AG04449 (cell line): ENCODE measurements at regions not wholly inside any gene's neighbourhood (a gene's known extent, or its start where the extent isn't known, plus 50 kb on each side); places are given as distances from the start of the nearest gene placed in this dataset.

ENCODE experiments used
- CTCF ChIA-PET: fragments of 350-600 bp; formaldehyde crosslinking; extraction: SDS; loops from one replicate; lab custom pipeline; 2021; ENCODE audit warnings: antibody characterized with exemption; lab: Yijun Ruan, JAX
- POLR2A ChIA-PET: fragments of 400-600, 350-600 bp; formaldehyde crosslinking; extraction: SDS; loops from one replicate; lab custom pipeline; 2020; ENCODE audit warnings: antibody characterized with exemption, inconsistent platforms; lab: Yijun Ruan, JAX
- DNase-seq: peaks from one replicate; pipeline ENCODE4 v3.0.0-alpha.2; 2010; ENCODE audit warnings: low read depth, low spot score
- H3K4me3 ChIP-seq: 2 replicates; pipeline ENCODE4 v1.5.1; 2011; ENCODE audit warnings: low read depth, mild to moderate bottlenecking, control low read depth, low read length
- CTCF ChIP-seq: IDR thresholded peaks from one replicate; pipeline ENCODE4 v1.5.1; 2011; ENCODE audit warnings: mild to moderate bottlenecking, moderate library complexity, low read length, control low read depth, inconsistent platforms; ENCODE audit not compliant: insufficient read depth; ENCODE audit errors: missing control alignments

- no peak for DNase-seq
- TF ChIP-seq CTCF: no peak
- CTCF ChIA-PET: no interaction called here
- POLR2A ChIA-PET: no interaction called here
- H3K4me3 ChIP-seq: no peak overlapping the region
Observed at GRCh38 chr21:38982804-38983203, 177.1 kb downstream of the ETS2 start.

DNA sequence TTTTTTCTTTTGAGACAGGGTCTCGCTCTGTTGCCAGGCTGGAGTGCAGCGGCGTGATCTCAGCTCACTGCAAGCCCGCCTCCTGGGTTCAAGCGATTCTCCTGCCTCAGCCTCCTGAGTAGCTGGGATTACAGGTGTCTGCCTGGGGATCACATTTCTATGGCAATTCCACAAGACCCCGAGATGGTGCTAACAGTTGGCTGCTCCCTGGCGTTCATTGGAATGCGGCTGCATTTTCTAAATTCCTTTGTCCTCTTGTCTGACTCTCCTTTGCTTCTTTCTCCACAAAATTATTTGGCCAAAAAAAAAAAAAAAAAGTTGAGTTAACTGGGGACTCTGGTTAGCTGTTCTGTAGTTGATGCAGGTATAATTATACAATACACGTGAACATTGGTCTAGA, 176.4 kb downstream of the ETS2 start:
- no peak for TF ChIP-seq CTCF
- CTCF ChIA-PET: interaction anchor here (1.0 to 1.3 kb wide), 2 partner anchors 123 to 247 kb away, joined by 3 to 4 read pairs; no protein-coding TSS in a partner anchor
- no peak for DNase-seq
- POLR2A ChIA-PET: no interaction called here
- H3K4me3 ChIP-seq: no peak overlapping the region

DNA sequence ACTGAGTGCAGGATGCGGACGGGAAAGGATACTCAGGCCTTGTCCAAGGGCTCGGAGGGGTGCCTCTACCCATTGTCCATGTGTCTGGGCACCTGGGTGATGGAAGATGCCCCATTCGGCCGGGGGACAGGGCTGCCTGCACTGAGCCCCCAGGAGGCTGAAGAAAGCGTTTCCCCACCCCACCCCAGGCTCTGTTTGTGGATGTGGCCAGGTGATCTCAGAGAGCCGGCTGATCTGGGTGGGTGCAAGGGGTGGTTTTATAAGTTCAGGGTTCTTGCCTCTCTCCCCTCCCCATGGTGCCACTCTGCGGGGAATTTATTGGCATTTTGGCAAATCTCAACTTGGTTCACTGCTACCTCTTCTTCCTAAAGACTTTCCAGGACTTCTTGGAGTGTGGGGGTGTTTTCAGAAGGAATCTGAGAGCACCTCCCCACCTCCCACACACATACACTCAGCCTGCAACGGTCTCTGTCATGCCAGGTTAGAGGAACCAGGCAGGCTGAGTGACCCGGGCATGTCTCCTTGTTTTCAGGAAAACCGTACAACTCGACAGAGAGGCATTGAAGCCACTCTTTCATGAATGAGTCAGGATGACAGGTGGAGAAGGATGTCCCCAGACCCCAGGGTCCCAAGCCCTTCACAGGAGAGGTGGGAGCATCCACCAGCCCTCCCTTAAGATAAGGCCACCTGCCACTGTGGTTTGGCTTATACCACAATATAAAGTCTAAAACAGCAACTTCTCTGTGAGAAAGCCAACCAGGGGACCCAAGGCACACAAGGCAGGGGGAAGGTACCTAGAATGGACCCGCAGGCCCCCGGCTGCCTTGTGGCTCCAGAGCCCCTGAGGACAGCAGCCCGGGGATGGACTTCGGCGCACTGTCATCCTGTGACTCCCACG, 174.9 kb downstream of the ETS2 start:
- CTCF ChIA-PET: no interaction called here
- no peak for TF ChIP-seq CTCF
- no peak overlapping the region for H3K4me3 ChIP-seq
- no peak for DNase-seq
- POLR2A ChIA-PET: no interaction called here

DNA sequence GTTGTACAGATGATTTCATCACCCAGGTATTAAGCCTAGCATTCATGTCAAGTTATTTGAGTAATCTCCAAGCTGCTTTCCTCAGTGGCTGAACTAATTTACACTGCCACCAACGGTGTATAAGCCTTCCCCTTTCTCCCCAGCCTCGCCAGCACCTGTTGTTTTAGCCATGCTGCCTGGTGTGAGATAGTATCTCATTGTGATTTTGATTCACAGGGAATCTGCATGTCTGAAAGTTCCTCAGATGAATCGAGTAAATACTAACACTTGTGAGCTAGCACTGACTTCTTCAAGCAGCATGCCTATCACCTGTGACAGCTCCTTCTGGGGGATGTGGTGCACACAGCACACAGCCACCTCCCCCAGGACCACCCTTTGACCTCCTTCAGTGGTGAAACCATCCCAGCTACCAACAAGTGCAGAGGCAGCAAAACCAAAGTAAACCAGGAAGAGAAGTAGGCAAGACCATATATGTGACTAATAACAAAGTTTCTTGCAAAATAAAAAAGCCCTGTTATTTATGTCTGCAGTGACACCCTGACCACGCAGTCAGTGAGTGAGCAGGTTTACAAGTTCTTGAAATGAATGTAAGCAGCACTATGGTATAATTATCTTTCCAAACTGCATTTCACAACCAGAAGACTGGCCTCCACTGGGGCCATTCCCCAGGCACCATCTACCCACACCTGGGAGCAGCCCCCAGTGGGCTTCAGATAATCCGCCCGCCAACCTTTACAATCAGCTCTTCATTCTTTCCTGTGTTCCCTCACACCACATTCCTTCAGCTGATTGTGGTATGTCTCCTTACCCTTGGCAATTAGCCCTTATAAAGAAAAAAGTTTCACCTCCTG, 173.8 kb downstream of the ETS2 start:
- no peak for DNase-seq
- ChIA-PET POLR2A (interaction anchor here (0.6 kb wide), 1 partner anchor 145 kb away, joined by 3 read pairs; no protein-coding TSS in a partner anchor), CTCF (no interaction called here)
- H3K4me3 ChIP-seq: no peak overlapping the region
- TF ChIP-seq CTCF: no peak

DNA sequence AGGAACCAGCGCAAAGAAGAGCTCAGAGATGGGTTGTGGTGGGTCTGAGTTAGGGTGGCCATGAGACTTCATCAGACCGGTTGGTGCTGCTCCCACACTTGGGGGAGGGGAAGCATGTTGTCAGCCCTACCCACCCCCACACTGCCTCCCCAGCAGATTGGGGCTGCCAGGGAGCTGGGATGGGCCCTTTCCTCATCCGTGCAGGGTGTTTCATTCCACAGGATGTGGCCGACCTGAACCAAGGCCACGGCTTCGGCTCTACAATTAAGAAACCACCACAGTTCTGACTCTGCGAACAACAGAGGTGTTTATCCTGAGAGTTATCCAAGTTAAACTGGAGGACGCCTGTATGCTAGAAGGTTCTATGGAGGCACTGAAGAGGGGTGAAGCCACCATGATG, 171.2 kb downstream of the ETS2 start:
- ChIA-PET POLR2A (no interaction called here), CTCF (no interaction called here)
- TF ChIP-seq CTCF: no peak
- no peak overlapping the region for H3K4me3 ChIP-seq
- no peak for DNase-seq

DNA sequence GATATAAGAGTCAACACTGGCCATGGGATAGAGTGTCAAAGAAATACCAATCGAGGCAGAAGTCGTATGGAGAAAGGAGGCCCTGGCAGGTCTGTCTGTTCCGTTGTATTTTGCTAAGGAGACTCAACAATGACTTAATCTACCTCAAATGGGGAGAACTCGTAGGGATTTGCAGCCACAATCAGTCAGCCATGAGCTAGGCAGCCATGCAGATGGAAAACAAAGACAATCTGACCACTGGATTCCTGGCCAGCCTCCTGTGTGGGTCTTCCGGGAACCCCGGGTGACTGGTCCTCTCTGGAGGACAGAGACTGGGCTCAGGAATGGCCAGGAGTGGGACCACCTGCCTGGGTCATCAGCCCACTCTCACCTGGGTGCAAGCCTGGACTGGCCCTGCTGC, 167.8 kb downstream of the ETS2 start:
- no peak overlapping the region for H3K4me3 ChIP-seq
- ChIA-PET POLR2A (no interaction called here), CTCF (interaction anchor here (1.0 kb wide), 1 partner anchor 22 kb away, joined by 3 read pairs; no protein-coding TSS in a partner anchor)
- no peak for DNase-seq
- no peak for TF ChIP-seq CTCF
